HCT116 (cell line): ENCODE measurements at regions not wholly inside any gene's neighbourhood (a gene's known extent, or its start where the extent isn't known, plus 50 kb on each side); places are given as distances from the start of the nearest gene placed in this dataset.

Experiments used
- ATAC-seq: fragments of 200-7000 bp; cut with Tn5 transposase; 2 replicates; pipeline ENCODE4 v1.9.1; 2020; ENCODE audit warnings: mild to moderate bottlenecking, moderate library complexity
- BruUV-seq: library from RNA; stranded (reverse); fragments of 400-500 nt; replicated peaks from 2 replicates; lab custom pipeline; 2021; lab: Mats Ljungman, UMichigan
- CTCF ChIA-PET: fragments of 300-600 bp; sonication (Branson Sonifier 250); formaldehyde crosslinking; loops from one replicate; lab custom pipeline; 2021; ENCODE audit warnings: antibody characterized with exemption; lab: Charles Lee
- POLR2A ChIA-PET: fragments of 300-600, 350-600 bp; sonication (Branson Sonifier 250); formaldehyde crosslinking; loops from one replicate; lab custom pipeline; 2021; ENCODE audit warnings: antibody characterized with exemption; lab: Charles Lee
- RAD21 ChIA-PET, 2 experiments: fragments of 300-600 bp; sonication (Branson Sonifier 250); formaldehyde crosslinking; loops; one replicate each; lab custom pipeline; 2023; ENCODE audit warnings: low total read pairs in 2 of 2; ENCODE audit not compliant: uncharacterized antibody in 2 of 2, unreplicated experiment in 2 of 2, low non-redundant PET in 1 of 2; lab: Charles Lee
- DNase-seq: peaks from one replicate; pipeline ENCODE4 v3.0.0-alpha.2; 2010; ENCODE audit warnings: low read depth, low spot score
- H2AFZ ChIP-seq: fragments of 200-600 bp; shearing (Covaris generic), sonication (generic); 2 replicates; pipeline ENCODE4 v1.6.1; 2017; ENCODE audit warnings: low read depth, mixed run types, mixed read lengths, antibody characterized with exemption, low read length; ENCODE audit not compliant: poor library complexity, severe bottlenecking
- H3K27ac ChIP-seq: 2 replicates; pipeline ENCODE4 v1.5.1; 2012; ENCODE audit warnings: low read depth, low read length
- H3K27me3 ChIP-seq: fragments of 200-600 bp; sonication (generic); 2 replicates; pipeline ENCODE4 v1.6.1; 2016; ENCODE audit warnings: mixed run types, low read length, mixed read lengths; ENCODE audit not compliant: insufficient read depth
- H3K36me3 ChIP-seq, 2 experiments: fragments of 200-500 bp in 1 of 2; fragments of 200-600 bp in 1 of 2; sonication (Bioruptor generic) in 1 of 2; sonication (generic) in 1 of 2; 2 replicates each; pipeline versions ENCODE4 v1.5.1 to v1.6.1; 2014 to 2016; ENCODE audit warnings: low read length in 2 of 2, inconsistent platforms in 1 of 2, mixed read lengths in 1 of 2, mixed run types in 1 of 2; ENCODE audit not compliant: insufficient read depth in 2 of 2, control insufficient read depth in 1 of 2
- H3K4me1 ChIP-seq, 2 experiments: fragments of 200-600 bp in 1 of 2; sonication (generic) in 1 of 2; 2 replicates each; pipeline versions ENCODE4 v1.5.1 to v1.6.1; 2012 to 2017; ENCODE audit warnings: low read length in 2 of 2, inconsistent platforms in 1 of 2, mild to moderate bottlenecking in 1 of 2, mixed read lengths in 1 of 2, mixed run types in 1 of 2, moderate library complexity in 1 of 2; ENCODE audit not compliant: insufficient read depth in 2 of 2, control insufficient read depth in 1 of 2
- H3K4me2 ChIP-seq: fragments of 200-600 bp; sonication (generic); 2 replicates; pipeline ENCODE4 v1.6.1; 2017; ENCODE audit warnings: mixed run types, low read length, mixed read lengths
- H3K4me3 ChIP-seq, 2 experiments: fragments of 200-600 bp in 1 of 2; sonication (generic) in 1 of 2; replicated peaks in 1 of 2; 2 replicates each; pipeline ENCODE4 v1.5.1; 2011 to 2016; ENCODE audit warnings: low read length in 2 of 2, control low read depth in 1 of 2, low read depth in 1 of 2, mild to moderate bottlenecking in 1 of 2, mixed read lengths in 1 of 2, mixed run types in 1 of 2
- H3K79me2 ChIP-seq: fragments of 200-600 bp; sonication (generic); 2 replicates; pipeline ENCODE4 v1.6.1; 2017; ENCODE audit warnings: mild to moderate bottlenecking, mixed run types, low read length, moderate library complexity, mixed read lengths; ENCODE audit not compliant: insufficient read depth
- H3K9ac ChIP-seq: fragments of 200-600 bp; sonication (generic); 2 replicates; pipeline ENCODE4 v1.6.1; 2016; ENCODE audit warnings: low read length, mixed read lengths
- H3K9me2 ChIP-seq: fragments of 200-600 bp; sonication (generic), shearing (Covaris generic); 2 replicates; pipeline ENCODE4 v1.6.1; 2017; ENCODE audit warnings: mixed run types, mild to moderate bottlenecking, moderate library complexity; ENCODE audit not compliant: insufficient read depth
- H3K9me3 ChIP-seq, 2 experiments: fragments of 200-500 bp in 1 of 2; fragments of 200-600 bp in 1 of 2; sonication (Bioruptor generic) in 1 of 2; sonication (generic) in 1 of 2; 2 replicates each; pipeline ENCODE4 v1.6.1; 2014 to 2017; ENCODE audit warnings: low read length in 2 of 2, mixed read lengths in 2 of 2, inconsistent platforms in 1 of 2, low read depth in 1 of 2, mild to moderate bottlenecking in 1 of 2, mixed run types in 1 of 2, moderate library complexity in 1 of 2; ENCODE audit not compliant: control insufficient read depth in 1 of 2, insufficient read depth in 1 of 2
- H4K20me1 ChIP-seq: fragments of 200-600 bp; sonication (generic), shearing (Covaris generic); 2 replicates; pipeline ENCODE4 v1.6.1; 2017; ENCODE audit warnings: mixed run types, mild to moderate bottlenecking, moderate library complexity; ENCODE audit not compliant: insufficient read depth
- ATF3 ChIP-seq: IDR thresholded peaks from 2 replicates; pipeline ENCODE4 v1.6.1; 2012
- CBX3 ChIP-seq: IDR thresholded peaks from 2 replicates; pipeline ENCODE4 v1.6.1; 2012; ENCODE audit warnings: low read depth
- CEBPB ChIP-seq: IDR thresholded peaks from 2 replicates; pipeline ENCODE4 v1.6.1; 2012; ENCODE audit warnings: low read depth
- EGR1 ChIP-seq: IDR thresholded peaks from 2 replicates; pipeline ENCODE4 v1.6.1; 2012; ENCODE audit warnings: low read depth
- EZH2 ChIP-seq: fragments of 200-600 bp; sonication (generic); IDR thresholded peaks from 2 replicates; pipeline ENCODE4 v1.6.1; 2017; ENCODE audit warnings: antibody characterized with exemption, mixed run types
- FOSL1 ChIP-seq: IDR thresholded peaks from 2 replicates; pipeline ENCODE4 v1.6.1; 2012; ENCODE audit warnings: low read depth
- JUND ChIP-seq: IDR thresholded peaks from 2 replicates; pipeline ENCODE4 v1.6.1; 2012
- POLR2A ChIP-seq: IDR thresholded peaks from 2 replicates; pipeline ENCODE4 v1.7.0; 2011; ENCODE audit warnings: borderline replicate concordance; ENCODE audit not compliant: insufficient read depth, insufficient read length; ENCODE audit errors: extremely low read depth
- POLR2AphosphoS5 ChIP-seq: IDR thresholded peaks from 2 replicates; pipeline ENCODE4 v1.6.1; 2011; ENCODE audit warnings: mild to moderate bottlenecking, low read depth, low read length, moderate library complexity
- RAD21 ChIP-seq: IDR thresholded peaks from 2 replicates; pipeline ENCODE4 v1.6.1; 2012; ENCODE audit warnings: low read depth, mild to moderate bottlenecking
- REST ChIP-seq: IDR thresholded peaks from 2 replicates; pipeline ENCODE4 v1.6.1; 2012; ENCODE audit warnings: low read depth
- SIN3A ChIP-seq: IDR thresholded peaks from 2 replicates; pipeline ENCODE4 v1.6.1; 2012; ENCODE audit warnings: low read depth
- SP1 ChIP-seq: IDR thresholded peaks from 2 replicates; pipeline ENCODE4 v1.6.1; 2012; ENCODE audit warnings: low read depth
- SRF ChIP-seq: IDR thresholded peaks from 2 replicates; pipeline ENCODE4 v1.6.1; 2012; ENCODE audit warnings: low read depth
- TCF7L2 ChIP-seq: IDR thresholded peaks from 2 replicates; pipeline ENCODE4 v1.7.0; 2011; ENCODE audit warnings: borderline replicate concordance, inconsistent platforms; ENCODE audit not compliant: insufficient read depth, insufficient read length; ENCODE audit errors: extremely low read depth
- YY1 ChIP-seq: IDR thresholded peaks from 2 replicates; pipeline ENCODE4 v1.6.1; 2011; ENCODE audit warnings: low read length, low read depth, moderate library complexity, mild to moderate bottlenecking; ENCODE audit not compliant: insufficient replicate concordance; ENCODE audit errors: extremely low read depth
- ZFX ChIP-seq: fragments of 450-650 bp; IDR thresholded peaks from 2 replicates; pipeline ENCODE4 v1.6.1; 2017
- ZNF274 ChIP-seq: fragments of 200-500 bp; sonication (Bioruptor generic); IDR thresholded peaks from 2 replicates; pipeline ENCODE4 v1.6.1; 2014; ENCODE audit warnings: mild to moderate bottlenecking, low read depth, low read length, inconsistent platforms
- intact Hi-C: fragments of 100-400 bp; cut with micrococcal nuclease; formaldehyde crosslinking; loops from 2 replicates; pipeline ENCODE4 v1.10.0; 2022

GRCh38 chr16:56072096-56072495 lies 119.2 kb upstream of the GNAO1 start:
- no peak overlapping the region for H3K4me3 ChIP-seq
- DNase-seq: no peak
- no peaks in the 10 kb centered on the region for H3K9me2 ChIP-seq
- H3K27me3 ChIP-seq: peaks cover 24% of the 10 kb centered on the region
- H3K27ac ChIP-seq: no peak overlapping the region
- H3K4me1 ChIP-seq: no peaks in the 10 kb centered on the region
- TF ChIP-seq SRF: no peak
- no peak for TF ChIP-seq CBX3
- TF ChIP-seq ZFX: no peak
- no peak for TF ChIP-seq ZNF274
- no peak for TF ChIP-seq YY1
- no peak for TF ChIP-seq SIN3A
- no peak for TF ChIP-seq REST
- TF ChIP-seq POLR2A: no peak
- TF ChIP-seq FOSL1: no peak
- H2AFZ ChIP-seq: no peak overlapping the region
- POLR2A ChIA-PET: no interaction called here
- H3K4me2 ChIP-seq: no peak overlapping the region
- H3K9me3 ChIP-seq: no peaks in the 10 kb centered on the region
- no peaks in the 10 kb centered on the region for H4K20me1 ChIP-seq
- CTCF ChIA-PET: no interaction called here
- H3K9ac ChIP-seq: no peak overlapping the region
- no peaks in the 10 kb centered on the region for H3K79me2 ChIP-seq
- H3K36me3 ChIP-seq: no peaks in the 10 kb centered on the region
- RAD21 ChIA-PET: no interaction called here
- BruUV-seq: no TSS peak
- no peak for ATAC-seq
- intact Hi-C loops: no loop called here

- no peaks in the 10 kb centered on the region for H3K4me1 ChIP-seq
- no peak overlapping the region for H3K4me3 ChIP-seq
- no peaks in the 10 kb centered on the region for H4K20me1 ChIP-seq
- DNase-seq (no peak), ATAC-seq (no peak)
- CTCF ChIA-PET: no interaction called here
- H3K9me3 ChIP-seq: no peaks in the 10 kb centered on the region
- H3K4me2 ChIP-seq: no peak overlapping the region
- RAD21 ChIA-PET: no interaction called here
- H3K27me3 ChIP-seq: peaks cover 14% of the 10 kb centered on the region
- BruUV-seq: no TSS peak
- intact Hi-C loops: no loop called here
- no peak overlapping the region for H3K9ac ChIP-seq
- no peak overlapping the region for H2AFZ ChIP-seq
- POLR2A ChIA-PET: no interaction called here
- H3K9me2 ChIP-seq: no peaks in the 10 kb centered on the region
- H3K27ac ChIP-seq: no peak overlapping the region
- H3K79me2 ChIP-seq: no peaks in the 10 kb centered on the region
- no peaks in the 10 kb centered on the region for H3K36me3 ChIP-seq
- TF ChIP-seq FOSL1: no peak
- TF ChIP-seq POLR2AphosphoS5: no peak
- TF ChIP-seq SP1: no peak
- TF ChIP-seq EGR1: no peak
- TF ChIP-seq EZH2: no peak
- TF ChIP-seq JUND: no peak
- TF ChIP-seq ATF3: no peak
- no peak for TF ChIP-seq REST
- TF ChIP-seq RAD21: no peak
- no peak for TF ChIP-seq TCF7L2
- no peak for TF ChIP-seq CEBPB
Measured at GRCh38 chr16:56068816-56069215, 122.5 kb upstream of the GNAO1 start.
